ENCODE measurements at regions not wholly inside any gene's neighbourhood (a gene's known extent, or its start where the extent isn't known, plus 50 kb on each side); places are given as distances from the start of the nearest gene placed in this dataset.

DNA sequence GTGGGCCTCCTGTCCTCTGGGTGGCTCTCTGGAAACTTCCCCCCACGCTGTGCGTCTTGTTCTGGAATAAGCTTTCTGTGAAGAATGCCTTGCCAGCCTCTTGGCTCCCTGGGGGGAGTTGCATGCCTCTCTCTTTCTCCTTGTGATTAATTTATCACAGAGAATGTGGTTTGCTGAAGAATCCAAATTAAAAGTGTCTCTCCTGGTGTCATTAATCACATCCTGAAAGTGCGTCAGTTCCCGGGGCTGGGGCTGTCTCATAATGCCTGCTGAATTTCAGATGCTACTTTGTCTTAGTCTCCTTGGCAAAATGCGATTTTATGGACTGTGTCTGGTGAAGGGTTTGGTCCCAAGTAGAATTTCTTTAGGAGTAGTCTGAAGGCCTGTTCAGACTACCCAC lies 787.7 kb upstream of the TMEM132C start:
- no TSS peak for BruUV-seq (replicated peaks)
- Histone ChIP-seq H3K9me2 (replicated peaks; ENCODE audit: low read length) (no peaks in the 10 kb centered on the region), H3K79me2 (ENCODE audit: low read length) (no peaks in the 10 kb centered on the region), H3K9me3 (ENCODE audit: low read length) (no peaks in the 10 kb centered on the region), H4K20me1 (ENCODE audit: low read length) (no peaks in the 10 kb centered on the region), H3K9ac (ENCODE audit: low read length) (no peak overlapping the region), H3K27me3 (ENCODE audit: low read length) (no peaks in the 10 kb centered on the region), H3F3A (ENCODE audit: low read length, unreplicated experiment) (no peaks in the 10 kb centered on the region), H3K4me1 (ENCODE audit: insufficient read depth, low read length) (no peaks in the 10 kb centered on the region), H3K36me3 (ENCODE audit: low read depth, low read length) (no peaks in the 10 kb centered on the region), H3K4me3 (ENCODE audit: low read length) (no peak overlapping the region), H3K4me2 (ENCODE audit: low read length) (no peak overlapping the region), H3K27ac (ENCODE audit: low read length) (no peak overlapping the region), H2AFZ (ENCODE audit: low read length) (no peak overlapping the region)
- ChIA-PET CTCF (no interaction called here), POLR2A (ENCODE audit: unreplicated experiment) (no interaction called here)
- intact Hi-C loops (cut with micrococcal nuclease), result loop anchor here (5.0 to 10.0 kb wide), 2 partner anchors 97 to 704 kb away; no protein-coding TSS in a partner anchor
- DNase-seq (no peak), ATAC-seq (no peak)
- TF ChIP-seq, protein P1, sequence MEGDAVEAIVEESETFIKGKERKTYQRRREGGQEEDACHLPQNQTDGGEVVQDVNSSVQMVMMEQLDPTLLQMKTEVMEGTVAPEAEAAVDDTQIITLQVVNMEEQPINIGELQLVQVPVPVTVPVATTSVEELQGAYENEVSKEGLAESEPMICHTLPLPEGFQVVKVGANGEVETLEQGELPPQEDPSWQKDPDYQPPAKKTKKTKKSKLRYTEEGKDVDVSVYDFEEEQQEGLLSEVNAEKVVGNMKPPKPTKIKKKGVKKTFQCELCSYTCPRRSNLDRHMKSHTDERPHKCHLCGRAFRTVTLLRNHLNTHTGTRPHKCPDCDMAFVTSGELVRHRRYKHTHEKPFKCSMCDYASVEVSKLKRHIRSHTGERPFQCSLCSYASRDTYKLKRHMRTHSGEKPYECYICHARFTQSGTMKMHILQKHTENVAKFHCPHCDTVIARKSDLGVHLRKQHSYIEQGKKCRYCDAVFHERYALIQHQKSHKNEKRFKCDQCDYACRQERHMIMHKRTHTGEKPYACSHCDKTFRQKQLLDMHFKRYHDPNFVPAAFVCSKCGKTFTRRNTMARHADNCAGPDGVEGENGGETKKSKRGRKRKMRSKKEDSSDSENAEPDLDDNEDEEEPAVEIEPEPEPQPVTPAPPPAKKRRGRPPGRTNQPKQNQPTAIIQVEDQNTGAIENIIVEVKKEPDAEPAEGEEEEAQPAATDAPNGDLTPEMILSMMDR (conservative IDR thresholded peaks at IDR 0.05; ENCODE audit: low read depth, low read length), result no peak
- TF ChIP-seq EZH2 (IDR thresholded peaks at IDR 0.05; ENCODE audit: low read length, unreplicated experiment) (no peak), EZH2phosphoT487 (IDR thresholded peaks at IDR 0.05; ENCODE audit: borderline replicate concordance, low read length) (no peak)

DNA sequence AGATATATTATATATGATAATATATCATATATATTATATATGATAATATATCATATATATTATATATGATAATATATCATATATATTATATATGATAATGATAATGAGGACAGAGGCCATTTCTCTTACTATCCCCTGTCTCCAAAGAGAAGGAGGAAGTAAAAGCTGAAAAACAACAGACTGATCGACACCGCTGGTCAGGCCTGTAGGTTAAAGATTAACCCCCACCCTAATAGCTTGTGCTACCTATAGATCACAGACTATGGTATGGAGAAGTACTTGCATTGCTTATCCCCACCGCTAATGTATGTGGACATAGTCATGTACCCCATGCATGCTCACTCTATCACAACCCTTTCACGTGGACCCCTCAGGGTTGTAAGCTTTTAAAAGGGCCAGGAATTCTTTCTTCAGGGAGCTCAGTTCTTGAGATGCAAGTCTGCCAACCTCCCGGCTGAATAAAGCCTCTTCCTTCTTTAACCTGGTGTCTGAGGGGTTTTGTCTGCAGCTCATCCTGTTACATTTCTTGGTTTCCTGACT lies 786.1 kb upstream of the TMEM132C start:
- CTCF ChIA-PET, result no interaction called here
- no peak overlapping the region for H3K4me3 ChIP-seq (ENCODE audit: low read length)
- no peak for ATAC-seq

GRCh38 chr12:127482950-127483349 lies 784.0 kb upstream of the TMEM132C start:
- Histone ChIP-seq H3K79me2 (ENCODE audit: low read length) (no peaks in the 10 kb centered on the region), H3K9me3 (ENCODE audit: low read length) (no peaks in the 10 kb centered on the region), H3K9me2 (replicated peaks; ENCODE audit: low read length) (no peaks in the 10 kb centered on the region), H3K4me2 (ENCODE audit: low read length) (no peak overlapping the region), H3K27me3 (ENCODE audit: low read length) (no peaks in the 10 kb centered on the region), H2AFZ (ENCODE audit: low read length) (no peak overlapping the region), H3K27ac (ENCODE audit: low read length) (no peak overlapping the region), H3K4me3 (ENCODE audit: low read length) (no peak overlapping the region), H3F3A (ENCODE audit: low read length, unreplicated experiment) (no peaks in the 10 kb centered on the region), H3K36me3 (ENCODE audit: low read depth, low read length) (no peaks in the 10 kb centered on the region), H3K9ac (ENCODE audit: low read length) (no peak overlapping the region), H3K4me1 (ENCODE audit: insufficient read depth, low read length) (peaks cover 32% of the 10 kb centered on the region), H4K20me1 (ENCODE audit: low read length) (no peaks in the 10 kb centered on the region)
- DNase-seq (no peak), ATAC-seq (no peak)
- CTCF ChIA-PET, result no interaction called here
- POLR2A ChIA-PET (ENCODE audit: unreplicated experiment), result no interaction called here
- intact Hi-C loops (cut with micrococcal nuclease), result no loop called here
- TF ChIP-seq EZH2phosphoT487 (IDR thresholded peaks at IDR 0.05; ENCODE audit: borderline replicate concordance, low read length), result no peak
- no peak for TF ChIP-seq EZH2 (IDR thresholded peaks at IDR 0.05; ENCODE audit: low read length, unreplicated experiment)
- TF ChIP-seq, protein P1 (conservative IDR thresholded peaks at IDR 0.05; ENCODE audit: low read depth, low read length), result no peak
- BruUV-seq (replicated peaks), result no TSS peak

More for the DNA sequence above, 786.1 kb upstream of the TMEM132C start:
- H3K27me3 ChIP-seq (ENCODE audit: low read length), result no peaks in the 10 kb centered on the region
- H3K9me3 ChIP-seq (ENCODE audit: low read length), result no peaks in the 10 kb centered on the region
- H3K27ac ChIP-seq (ENCODE audit: low read length), result no peak overlapping the region
- intact Hi-C loops (cut with micrococcal nuclease), result no loop called here
- BruUV-seq (replicated peaks), result no TSS peak
- H3K9me2 ChIP-seq (replicated peaks; ENCODE audit: low read length), result no peaks in the 10 kb centered on the region
- no peaks in the 10 kb centered on the region for H4K20me1 ChIP-seq (ENCODE audit: low read length)
- H3K9ac ChIP-seq (ENCODE audit: low read length), result no peak overlapping the region
- DNase-seq, result no peak
- peaks cover 11% of the 10 kb centered on the region for H3K4me1 ChIP-seq (ENCODE audit: insufficient read depth, low read length)
- POLR2A ChIA-PET (ENCODE audit: unreplicated experiment), result no interaction called here
- H3K36me3 ChIP-seq (ENCODE audit: low read depth, low read length), result no peaks in the 10 kb centered on the region
- H3K4me2 ChIP-seq (ENCODE audit: low read length), result no peak overlapping the region
- no peak overlapping the region for H2AFZ ChIP-seq (ENCODE audit: low read length)
- TF ChIP-seq, protein P1 (conservative IDR thresholded peaks at IDR 0.05; ENCODE audit: low read depth, low read length), result no peak
- TF ChIP-seq EZH2 (IDR thresholded peaks at IDR 0.05; ENCODE audit: low read length, unreplicated experiment) (no peak), EZH2phosphoT487 (IDR thresholded peaks at IDR 0.05; ENCODE audit: borderline replicate concordance, low read length) (no peak)
- H3K79me2 ChIP-seq (ENCODE audit: low read length), result no peaks in the 10 kb centered on the region
- no peaks in the 10 kb centered on the region for H3F3A ChIP-seq (ENCODE audit: low read length, unreplicated experiment)

Data from PC-3 (cell line).